ENCODE measurements at regions not wholly inside any gene's neighbourhood (a gene's known extent, or its start where the extent isn't known, plus 50 kb on each side); places are given as distances from the start of the nearest gene placed in this dataset.

- Histone ChIP-seq H3K27ac (no peak overlapping the region), H3K4me3 (no peak overlapping the region), H3K9me3 (no peaks in the 10 kb centered on the region), H3K36me3 (no peaks in the 10 kb centered on the region), H3K4me1 (no peaks in the 10 kb centered on the region), H3K27me3 (no peaks in the 10 kb centered on the region)
- ATAC-seq, result no peak
- TF ChIP-seq POLR2A (IDR thresholded peaks at IDR 0.05) (no peak), POLR2AphosphoS5 (IDR thresholded peaks at IDR 0.05) (no peak), EP300 (IDR thresholded peaks at IDR 0.05) (no peak), CTCF (IDR thresholded peaks at IDR 0.05) (no peak)
- WGBS, 2 donors (ENCODE audit: low coverage in 1 of 2), result 28 to 89% methylated on average over 3 of the region's 3 CpGs
Observed at GRCh38 chr6:144990784-144991183, 705.6 kb downstream of the UTRN start.

GRCh38 chr6:144993870-144994269, 708.7 kb downstream of the UTRN start:
- no peak for ATAC-seq
- TF ChIP-seq EP300 (IDR thresholded peaks at IDR 0.05) (no peak), POLR2AphosphoS5 (IDR thresholded peaks at IDR 0.05) (no peak), POLR2A (IDR thresholded peaks at IDR 0.05) (no peak), CTCF (IDR thresholded peaks at IDR 0.05) (no peak)
- Histone ChIP-seq H3K4me3 (no peak overlapping the region), H3K4me1 (no peaks in the 10 kb centered on the region), H3K27me3 (no peaks in the 10 kb centered on the region), H3K36me3 (no peaks in the 10 kb centered on the region), H3K27ac (no peak overlapping the region), H3K9me3 (no peaks in the 10 kb centered on the region)
- 66 to 70% methylated on average over 3 of the region's 3 CpGs for WGBS, 2 donors (ENCODE audit: low coverage in 1 of 2)

- no peak overlapping the region for H3K27ac ChIP-seq
- H3K4me1 ChIP-seq, result no peaks in the 10 kb centered on the region
- no peaks in the 10 kb centered on the region for H3K27me3 ChIP-seq
- no peaks in the 10 kb centered on the region for H3K36me3 ChIP-seq
- WGBS, 2 donors (ENCODE audit: low coverage in 1 of 2), result 74 to 92% methylated on average over 2 to 3 of the region's 3 CpGs
- no peak overlapping the region for H3K4me3 ChIP-seq
- ATAC-seq, result no peak
- no peaks in the 10 kb centered on the region for H3K9me3 ChIP-seq
- TF ChIP-seq POLR2A (IDR thresholded peaks at IDR 0.05), result no peak
- no peak for TF ChIP-seq EP300 (IDR thresholded peaks at IDR 0.05)
- no peak for TF ChIP-seq CTCF (IDR thresholded peaks at IDR 0.05)
- no peak for TF ChIP-seq POLR2AphosphoS5 (IDR thresholded peaks at IDR 0.05)
Observed at GRCh38 chr6:144997996-144998395, 712.9 kb downstream of the UTRN start.

GRCh38 chr6:144999127-144999526, 714.0 kb downstream of the UTRN start:
- ATAC-seq, result no peak
- Histone ChIP-seq H3K27me3 (no peaks in the 10 kb centered on the region), H3K4me3 (no peak overlapping the region), H3K36me3 (no peaks in the 10 kb centered on the region), H3K27ac (no peak overlapping the region), H3K4me1 (no peaks in the 10 kb centered on the region), H3K9me3 (no peaks in the 10 kb centered on the region)
- TF ChIP-seq CTCF (IDR thresholded peaks at IDR 0.05) (no peak), POLR2AphosphoS5 (IDR thresholded peaks at IDR 0.05) (no peak), EP300 (IDR thresholded peaks at IDR 0.05) (no peak), POLR2A (IDR thresholded peaks at IDR 0.05) (no peak)
- 100% methylated on average over 1 of the region's 1 CpG; no CpG with 5 or more reads in 1 of the 2 donors for WGBS, 2 donors (ENCODE audit: low coverage in 1 of 2)

GRCh38 chr6:145003145-145003544, 718.0 kb downstream of the UTRN start:
- Histone ChIP-seq H3K27me3 (no peaks in the 10 kb centered on the region), H3K27ac (no peak overlapping the region), H3K9me3 (no peaks in the 10 kb centered on the region), H3K36me3 (no peaks in the 10 kb centered on the region), H3K4me3 (no peak overlapping the region), H3K4me1 (no peaks in the 10 kb centered on the region)
- no peak for ATAC-seq
- 44 to 81% methylated on average over 2 of the region's 2 CpGs for WGBS, 2 donors (ENCODE audit: low coverage in 1 of 2)
- TF ChIP-seq POLR2A (IDR thresholded peaks at IDR 0.05) (no peak), CTCF (IDR thresholded peaks at IDR 0.05) (no peak), EP300 (IDR thresholded peaks at IDR 0.05) (no peak)

Data from gastroesophageal sphincter (tissue), 4 donors.